GM12878 (cell line): ENCODE measurements at regions not wholly inside any gene's neighbourhood (a gene's known extent, or its start where the extent isn't known, plus 50 kb on each side); places are given as distances from the start of the nearest gene placed in this dataset.

Source experiments
- ATAC-seq: fragments of 200-7000 bp; cut with Tn5 transposase; 3 replicates; pipeline ENCODE4 v1.9.1; 2020; ENCODE audit warnings: mild to moderate bottlenecking, moderate library complexity
- BruUV-seq: library from RNA; stranded (reverse); fragments of 400-500 nt; replicated peaks from 2 replicates; lab custom pipeline; 2021; lab: Mats Ljungman, UMichigan
- CTCF ChIA-PET: fragments of 300-600 bp; sonication (Branson Sonifier 250); formaldehyde crosslinking; extraction: SDS; loops from one replicate; lab custom pipeline; 2021; ENCODE audit warnings: inconsistent platforms; lab: Yijun Ruan, JAX
- POLR2A ChIA-PET: fragments of 350-600 bp; formaldehyde crosslinking; extraction: SDS; loops from one replicate; lab custom pipeline; 2021; ENCODE audit warnings: inconsistent platforms; lab: Charles Lee
- RAD21 ChIA-PET: fragments of 300-600 bp; sonication (Branson Sonifier 250); formaldehyde crosslinking; loops from one replicate; lab custom pipeline; 2023; ENCODE audit warnings: antibody characterized with exemption; ENCODE audit not compliant: unreplicated experiment; lab: Charles Lee
- SMC1A ChIA-PET: fragments of 300-600 bp; sonication (Branson Sonifier 250); formaldehyde crosslinking; loops from one replicate; lab custom pipeline; 2023; ENCODE audit not compliant: unreplicated experiment, uncharacterized antibody; lab: Charles Lee
- DNase-seq: peaks from one replicate; pipeline ENCODE4 v3.0.0-alpha.2; 2011; ENCODE audit warnings: low read depth, low spot score
- FAIRE-seq: peaks from 3 replicates; lab custom pipeline; 2011; peaks lifted over from hg19 to GRCh38; lab: Jason Lieb, UNC
- H2AFZ ChIP-seq: 2 replicates; pipeline ENCODE4 v1.6.0; 2011; ENCODE audit warnings: low read depth, low read length, control low read depth; ENCODE audit not compliant: control insufficient read depth
- H3K27ac ChIP-seq: 2 replicates; pipeline ENCODE4 v1.5.1; 2011; ENCODE audit warnings: control low read depth; ENCODE audit not compliant: control insufficient read depth, insufficient read depth
- H3K27me3 ChIP-seq, 2 experiments: replicated peaks in 1 of 2; 2 replicates each; pipeline versions ENCODE4 v1.6.0 to v1.6.1; 2011; ENCODE audit warnings: low read length in 1 of 2; ENCODE audit not compliant: control insufficient read depth in 2 of 2, insufficient read depth in 2 of 2
- H3K36me3 ChIP-seq, 2 experiments: 2 replicates each; pipeline ENCODE4 v1.5.1; 2011; ENCODE audit warnings: low read length in 1 of 2; ENCODE audit not compliant: control insufficient read depth in 2 of 2, insufficient read depth in 2 of 2
- H3K4me1 ChIP-seq: 2 replicates; pipeline ENCODE4 v1.6.1; 2011; ENCODE audit warnings: mild to moderate bottlenecking, low read length, moderate library complexity, mixed read lengths; ENCODE audit not compliant: control insufficient read depth, insufficient read depth
- H3K4me2 ChIP-seq: 2 replicates; pipeline ENCODE4 v1.6.0; 2011; ENCODE audit warnings: control low read depth; ENCODE audit not compliant: control insufficient read depth, insufficient read depth
- H3K4me3 ChIP-seq: fragments of 200-600 bp; sonication (generic); 2 replicates; pipeline ENCODE4 v1.5.1; 2016
- H3K79me2 ChIP-seq: 2 replicates; pipeline ENCODE4 v1.6.0; 2011; ENCODE audit warnings: low read length; ENCODE audit not compliant: control insufficient read depth, insufficient read depth
- H3K9ac ChIP-seq: 2 replicates; pipeline ENCODE4 v1.8.0; 2011; ENCODE audit warnings: low read length, control low read depth, mixed read lengths; ENCODE audit not compliant: control insufficient read depth, insufficient read depth
- H3K9me3 ChIP-seq: replicated peaks from 3 replicates; pipeline ENCODE4 v1.5.1; 2011; ENCODE audit warnings: mild to moderate bottlenecking, low read length; ENCODE audit not compliant: control insufficient read depth, insufficient read depth
- H4K20me1 ChIP-seq: 2 replicates; pipeline ENCODE4 v1.6.0; 2011; ENCODE audit not compliant: control insufficient read depth, insufficient read depth
- BMI1 ChIP-seq: fragments of 450-650 bp; IDR thresholded peaks from 2 replicates; pipeline ENCODE4 v1.6.1; 2016; ENCODE audit warnings: mild to moderate bottlenecking, moderate library complexity, borderline replicate concordance
- CHD2 ChIP-seq: IDR thresholded peaks from 2 replicates; pipeline ENCODE4 v1.6.1; 2011; ENCODE audit warnings: low read depth, low read length, improper control_type of control experiment, borderline replicate concordance
- CHD4 ChIP-seq: fragments of 200-600 bp; sonication (generic); IDR thresholded peaks from 2 replicates; pipeline ENCODE4 v1.6.1; 2016; ENCODE audit warnings: mild to moderate bottlenecking
- CREM ChIP-seq: IDR thresholded peaks from 2 replicates; pipeline ENCODE4 v1.6.1; 2014; ENCODE audit warnings: antibody characterized with exemption, low read depth
- GATAD2B ChIP-seq: fragments of 450-650 bp; conservative IDR thresholded peaks from 2 replicates; pipeline ENCODE4 v1.6.1; 2017; ENCODE audit warnings: low read depth, mild to moderate bottlenecking, moderate library complexity
- MEF2A ChIP-seq: IDR thresholded peaks from 2 replicates; pipeline ENCODE4 v1.6.1; 2011; ENCODE audit warnings: low read depth, mild to moderate bottlenecking, low read length, moderate library complexity; ENCODE audit not compliant: insufficient read depth
- PML ChIP-seq: IDR thresholded peaks from 2 replicates; pipeline ENCODE4 v1.6.1; 2012; ENCODE audit warnings: low read length, inconsistent platforms
- POLR2A ChIP-seq: IDR thresholded peaks from 2 replicates; pipeline ENCODE4 v1.6.1; 2011; ENCODE audit warnings: low read depth, mild to moderate bottlenecking, low read length
- POU2F2 ChIP-seq: IDR thresholded peaks from 3 replicates; pipeline ENCODE4 v1.6.1; 2011; ENCODE audit warnings: low read depth, mild to moderate bottlenecking, low read length, borderline replicate concordance
- REST ChIP-seq: IDR thresholded peaks from 2 replicates; pipeline ENCODE4 v1.6.1; 2012; ENCODE audit warnings: mild to moderate bottlenecking, low read depth, low read length
- SMARCA5 ChIP-seq: fragments of 450-650 bp; IDR thresholded peaks from 2 replicates; pipeline ENCODE4 v1.6.1; 2017; ENCODE audit warnings: mild to moderate bottlenecking
- WRNIP1 ChIP-seq: IDR thresholded peaks from 2 replicates; pipeline ENCODE4 v1.6.1; 2011; ENCODE audit warnings: low read depth, low read length, improper control_type of control experiment, borderline replicate concordance
- WGBS: methylation state at CpG from one replicate; pipeline ENCODE4 v1.1.6; 2016; ENCODE audit warnings: low lambda C conversion rate; ENCODE audit not compliant: insufficient replicate concordance, insufficient coverage; ENCODE audit errors: missing lambda C conversion rate; 5-methylcytosine and 5-hydroxymethylcytosine counted together
- in situ Hi-C: fragments of 300-500 bp; cut with MboI; formaldehyde crosslinking; loops from 9 replicates; pipeline ENCODE4 v1.14.3; 2018; ENCODE audit warnings: mixed read lengths
- intact Hi-C: fragments of 100-400 bp; cut with micrococcal nuclease; formaldehyde crosslinking; loops from one replicate; pipeline ENCODE4 v1.14.2; 2022; ENCODE audit not compliant: unreplicated experiment
- TF ChIP-seq, protein P1 (sequence below): fragments of 450-650 bp; IDR thresholded peaks from 2 replicates; pipeline ENCODE4 v1.6.1; 2017; ENCODE audit warnings: mild to moderate bottlenecking, moderate library complexity
- TF ChIP-seq, protein P2 (sequence below): fragments of 450-650 bp; IDR thresholded peaks from 2 replicates; pipeline ENCODE4 v1.6.1; 2018; ENCODE audit warnings: borderline replicate concordance, mild to moderate bottlenecking; ENCODE audit not compliant: partially characterized antibody
- TF ChIP-seq, protein P3 (sequence below): IDR thresholded peaks from 2 replicates; pipeline ENCODE4 v1.6.1; 2011; ENCODE audit warnings: mild to moderate bottlenecking, low read depth, low read length, moderate library complexity; ENCODE audit not compliant: insufficient replicate concordance

GRCh38 chr1:94672001-94672400 lies 130.4 kb upstream of the F3 start:
- Histone ChIP-seq H3K9me3 (no peaks in the 10 kb centered on the region), H3K4me3 (no peak overlapping the region), H3K4me1 (no peaks in the 10 kb centered on the region), H3K79me2 (no peaks in the 10 kb centered on the region), H4K20me1 (no peaks in the 10 kb centered on the region), H3K36me3 (no peaks in the 10 kb centered on the region), H3K27ac (no peak overlapping the region), H3K27me3 (0 out of 4 replicates have a peak, but pooled peaks cover 0 to 1% of the 10 kb centered on the region in 2 experiments), H2AFZ (no peak overlapping the region), H3K9ac (no peak overlapping the region), H3K4me2 (no peak overlapping the region)
- intact Hi-C loops: no loop called here
- in situ Hi-C loops: no loop called here
- ChIA-PET POLR2A (no interaction called here), RAD21 (no interaction called here), CTCF (no interaction called here), SMC1A (no interaction called here)
- no TSS peak for BruUV-seq
- no peak for DNase-seq
- 21% methylated on average over 2 of the region's 2 CpGs for WGBS
- no peak for ATAC-seq
- no peak for FAIRE-seq
- no peak for TF ChIP-seq CREM
- no peak for TF ChIP-seq PML
- no peak for TF ChIP-seq WRNIP1
- no peak for TF ChIP-seq GATAD2B
- TF ChIP-seq, protein P1, sequence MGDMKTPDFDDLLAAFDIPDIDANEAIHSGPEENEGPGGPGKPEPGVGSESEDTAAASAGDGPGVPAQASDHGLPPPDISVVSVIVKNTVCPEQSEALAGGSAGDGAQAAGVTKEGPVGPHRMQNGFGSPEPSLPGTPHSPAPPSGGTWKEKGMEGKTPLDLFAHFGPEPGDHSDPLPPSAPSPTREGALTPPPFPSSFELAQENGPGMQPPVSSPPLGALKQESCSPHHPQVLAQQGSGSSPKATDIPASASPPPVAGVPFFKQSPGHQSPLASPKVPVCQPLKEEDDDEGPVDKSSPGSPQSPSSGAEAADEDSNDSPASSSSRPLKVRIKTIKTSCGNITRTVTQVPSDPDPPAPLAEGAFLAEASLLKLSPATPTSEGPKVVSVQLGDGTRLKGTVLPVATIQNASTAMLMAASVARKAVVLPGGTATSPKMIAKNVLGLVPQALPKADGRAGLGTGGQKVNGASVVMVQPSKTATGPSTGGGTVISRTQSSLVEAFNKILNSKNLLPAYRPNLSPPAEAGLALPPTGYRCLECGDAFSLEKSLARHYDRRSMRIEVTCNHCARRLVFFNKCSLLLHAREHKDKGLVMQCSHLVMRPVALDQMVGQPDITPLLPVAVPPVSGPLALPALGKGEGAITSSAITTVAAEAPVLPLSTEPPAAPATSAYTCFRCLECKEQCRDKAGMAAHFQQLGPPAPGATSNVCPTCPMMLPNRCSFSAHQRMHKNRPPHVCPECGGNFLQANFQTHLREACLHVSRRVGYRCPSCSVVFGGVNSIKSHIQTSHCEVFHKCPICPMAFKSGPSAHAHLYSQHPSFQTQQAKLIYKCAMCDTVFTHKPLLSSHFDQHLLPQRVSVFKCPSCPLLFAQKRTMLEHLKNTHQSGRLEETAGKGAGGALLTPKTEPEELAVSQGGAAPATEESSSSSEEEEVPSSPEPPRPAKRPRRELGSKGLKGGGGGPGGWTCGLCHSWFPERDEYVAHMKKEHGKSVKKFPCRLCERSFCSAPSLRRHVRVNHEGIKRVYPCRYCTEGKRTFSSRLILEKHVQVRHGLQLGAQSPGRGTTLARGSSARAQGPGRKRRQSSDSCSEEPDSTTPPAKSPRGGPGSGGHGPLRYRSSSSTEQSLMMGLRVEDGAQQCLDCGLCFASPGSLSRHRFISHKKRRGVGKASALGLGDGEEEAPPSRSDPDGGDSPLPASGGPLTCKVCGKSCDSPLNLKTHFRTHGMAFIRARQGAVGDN: no peak
- TF ChIP-seq CHD2: no peak
- no peak for TF ChIP-seq REST
- no peak for TF ChIP-seq CHD4
- TF ChIP-seq SMARCA5: no peak
- no peak for TF ChIP-seq POU2F2
- TF ChIP-seq, protein P2, sequence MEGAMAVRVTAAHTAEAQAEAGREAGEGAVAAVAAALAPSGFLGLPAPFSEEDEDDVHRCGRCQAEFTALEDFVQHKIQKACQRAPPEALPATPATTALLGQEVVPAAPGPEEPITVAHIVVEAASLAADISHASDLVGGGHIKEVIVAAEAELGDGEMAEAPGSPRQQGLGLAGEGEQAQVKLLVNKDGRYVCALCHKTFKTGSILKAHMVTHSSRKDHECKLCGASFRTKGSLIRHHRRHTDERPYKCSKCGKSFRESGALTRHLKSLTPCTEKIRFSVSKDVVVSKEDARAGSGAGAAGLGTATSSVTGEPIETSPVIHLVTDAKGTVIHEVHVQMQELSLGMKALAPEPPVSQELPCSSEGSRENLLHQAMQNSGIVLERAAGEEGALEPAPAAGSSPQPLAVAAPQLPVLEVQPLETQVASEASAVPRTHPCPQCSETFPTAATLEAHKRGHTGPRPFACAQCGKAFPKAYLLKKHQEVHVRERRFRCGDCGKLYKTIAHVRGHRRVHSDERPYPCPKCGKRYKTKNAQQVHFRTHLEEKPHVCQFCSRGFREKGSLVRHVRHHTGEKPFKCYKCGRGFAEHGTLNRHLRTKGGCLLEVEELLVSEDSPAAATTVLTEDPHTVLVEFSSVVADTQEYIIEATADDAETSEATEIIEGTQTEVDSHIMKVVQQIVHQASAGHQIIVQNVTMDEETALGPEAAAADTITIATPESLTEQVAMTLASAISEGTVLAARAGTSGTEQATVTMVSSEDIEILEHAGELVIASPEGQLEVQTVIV: no peak
- TF ChIP-seq, protein P3, sequence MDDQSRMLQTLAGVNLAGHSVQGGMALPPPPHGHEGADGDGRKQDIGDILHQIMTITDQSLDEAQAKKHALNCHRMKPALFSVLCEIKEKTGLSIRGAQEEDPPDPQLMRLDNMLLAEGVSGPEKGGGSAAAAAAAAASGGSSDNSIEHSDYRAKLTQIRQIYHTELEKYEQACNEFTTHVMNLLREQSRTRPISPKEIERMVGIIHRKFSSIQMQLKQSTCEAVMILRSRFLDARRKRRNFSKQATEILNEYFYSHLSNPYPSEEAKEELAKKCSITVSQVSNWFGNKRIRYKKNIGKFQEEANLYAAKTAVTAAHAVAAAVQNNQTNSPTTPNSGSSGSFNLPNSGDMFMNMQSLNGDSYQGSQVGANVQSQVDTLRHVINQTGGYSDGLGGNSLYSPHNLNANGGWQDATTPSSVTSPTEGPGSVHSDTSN: no peak
- no peak for TF ChIP-seq BMI1
- no peak for TF ChIP-seq MEF2A
- TF ChIP-seq POLR2A: no peak
